NCI-H2029 (cell line): ENCODE measurements at regions not wholly inside any gene's neighbourhood (a gene's known extent, or its start where the extent isn't known, plus 50 kb on each side); places are given as distances from the start of the nearest gene placed in this dataset.
A peak's percentile ranks its signal among the peaks of the same experiment; 100 is the strongest.
"Not testable (repeated sequence)": the region's sequence is repeated elsewhere in the genome, so short reads cannot be mapped to it uniquely, and the experiment has no call there.

ENCODE experiments used
- DNase-seq: peaks from one replicate; lab custom pipeline; 2025; lab: John Stamatoyannopoulos, UW

- DNase-seq = peak; percentile 37
Observed at GRCh38 chr21:17679002-17679600, 66.4 kb upstream of the BTG3 start.

- not testable (repeated sequence) for DNase-seq
Observed at GRCh38 chr21:17676930-17677329, 64.2 kb upstream of the BTG3 start.

GRCh38 chr21:17674106-17674505 is 61.4 kb upstream of the BTG3 start:
- DNase-seq = no peak

- no peak for DNase-seq
Observed at GRCh38 chr21:17673261-17674020, 60.7 kb upstream of the BTG3 start.

- DNase-seq = no peak
Observed at GRCh38 chr21:17671733-17672132, 59.0 kb upstream of the BTG3 start.

- DNase-seq = no peak
Observed at GRCh38 chr21:17668479-17669140, 55.9 kb upstream of the BTG3 start.

GRCh38 chr21:17667256-17667655 is 54.6 kb upstream of the BTG3 start:
- no peak for DNase-seq
